Trophoblast cell (in vitro differentiated cells and primary cell): ENCODE measurements at regions not wholly inside any gene's neighbourhood (a gene's known extent, or its start where the extent isn't known, plus 50 kb on each side); places are given as distances from the start of the nearest gene placed in this dataset.
A peak's percentile ranks its signal among the peaks of the same experiment; 100 is the strongest.

Experiments
- DNase-seq, 2 donors: peaks; one replicate each; pipeline ENCODE4 v3.0.0-alpha.2; 2016
- H2AFZ ChIP-seq: 2 replicates; pipeline ENCODE4 v1.6.1; 2013; ENCODE audit warnings: low read length, moderate library complexity, mild to moderate bottlenecking; ENCODE audit not compliant: insufficient read depth, poor library complexity
- H2AK5ac ChIP-seq: 2 replicates; pipeline ENCODE4 v1.6.1; 2013; ENCODE audit warnings: mild to moderate bottlenecking, low read length
- H2BK120ac ChIP-seq: 2 replicates; pipeline ENCODE4 v1.6.1; 2013; ENCODE audit warnings: low read length, mild to moderate bottlenecking, moderate library complexity; ENCODE audit not compliant: insufficient read depth, poor library complexity
- H2BK12ac ChIP-seq: 2 replicates; pipeline ENCODE4 v1.6.1; 2013; ENCODE audit warnings: mild to moderate bottlenecking, low read length, moderate library complexity
- H2BK5ac ChIP-seq: 2 replicates; pipeline ENCODE4 v1.6.1; 2013; ENCODE audit warnings: low read length, low read depth, moderate library complexity, mild to moderate bottlenecking; ENCODE audit not compliant: poor library complexity
- H3K14ac ChIP-seq: 2 replicates; pipeline ENCODE4 v1.6.1; 2013; ENCODE audit warnings: mild to moderate bottlenecking, low read length
- H3K18ac ChIP-seq: 2 replicates; pipeline ENCODE4 v1.6.1; 2013; ENCODE audit warnings: mild to moderate bottlenecking, low read length
- H3K23ac ChIP-seq: 2 replicates; pipeline ENCODE4 v1.6.1; 2013; ENCODE audit warnings: low read length
- H3K27ac ChIP-seq: 2 replicates; pipeline ENCODE4 v1.5.1; 2013; ENCODE audit warnings: low read depth, mild to moderate bottlenecking, inconsistent platforms, low read length, moderate library complexity
- H3K27me3 ChIP-seq: 2 replicates; pipeline ENCODE4 v1.6.1; 2013; ENCODE audit warnings: inconsistent platforms, mild to moderate bottlenecking, low read length, moderate library complexity; ENCODE audit not compliant: insufficient read depth
- H3K36me3 ChIP-seq, 2 experiments: 1 replicate in 1 of 2; 2 replicates in 1 of 2; pipeline ENCODE4 v1.6.1; 2013; ENCODE audit warnings: low read length in 2 of 2, mild to moderate bottlenecking in 2 of 2, moderate library complexity in 1 of 2; ENCODE audit not compliant: insufficient read depth in 2 of 2, control insufficient read depth in 1 of 2
- H3K4ac ChIP-seq: 2 replicates; pipeline ENCODE4 v1.6.1; 2013; ENCODE audit warnings: low read depth, mild to moderate bottlenecking, low read length, moderate library complexity
- H3K4me1 ChIP-seq, 2 experiments: 1 replicate in 1 of 2; 2 replicates in 1 of 2; pipeline ENCODE4 v1.6.1; 2013; ENCODE audit warnings: low read length in 2 of 2, mild to moderate bottlenecking in 2 of 2, moderate library complexity in 1 of 2; ENCODE audit not compliant: insufficient read depth in 2 of 2, control insufficient read depth in 1 of 2
- H3K4me2 ChIP-seq: 2 replicates; pipeline ENCODE4 v1.6.1; 2013; ENCODE audit warnings: inconsistent platforms, mild to moderate bottlenecking, low read length, moderate library complexity
- H3K4me3 ChIP-seq: 2 replicates; pipeline ENCODE4 v1.5.1; 2013; ENCODE audit warnings: mild to moderate bottlenecking, low read depth, low read length, inconsistent platforms
- H3K79me1 ChIP-seq: one replicate; pipeline ENCODE4 v1.6.1; 2013; ENCODE audit warnings: low read length
- H3K79me2 ChIP-seq: 2 replicates; pipeline ENCODE4 v1.6.1; 2013; ENCODE audit warnings: low read length, mild to moderate bottlenecking; ENCODE audit not compliant: control insufficient read depth, insufficient read depth, poor library complexity
- H3K9ac ChIP-seq: 2 replicates; pipeline ENCODE4 v1.6.1; 2013; ENCODE audit warnings: mild to moderate bottlenecking, low read length
- H3K9me3 ChIP-seq: 2 replicates; pipeline ENCODE4 v1.6.1; 2013; ENCODE audit warnings: low read depth, mild to moderate bottlenecking, control low read depth, inconsistent platforms, low read length; ENCODE audit not compliant: insufficient read depth
- H4K12ac ChIP-seq: 2 replicates; pipeline ENCODE4 v1.6.1; 2013; ENCODE audit warnings: low read depth, mild to moderate bottlenecking, low read length, moderate library complexity
- H4K8ac ChIP-seq: 2 replicates; pipeline ENCODE4 v1.6.1; 2013; ENCODE audit warnings: low read depth, mild to moderate bottlenecking, low read length, moderate library complexity
- H4K91ac ChIP-seq: one replicate; pipeline ENCODE4 v1.6.1; 2013; ENCODE audit warnings: low read depth, mild to moderate bottlenecking, low read length, moderate library complexity
- WGBS: extraction: QIAGEN DNeasy Blood & Tissue Kit; methylation state at CpG from one replicate; pipeline ENCODE4 v1.1.7; 2013; ENCODE audit warnings: missing lambda C conversion rate; ENCODE audit not compliant: insufficient read length, insufficient coverage; ENCODE audit errors: extremely low coverage; 5-methylcytosine and 5-hydroxymethylcytosine counted together

GRCh38 chr12:123094349-123095077 is 56.4 kb downstream of the PITPNM2 start:
- peak overlapping the region; percentile 73 for H4K91ac ChIP-seq
- no CpG with 5 or more reads among the region's 18 CpGs for WGBS
- H3K27ac ChIP-seq, result no peak overlapping the region
- H2AFZ ChIP-seq, result no peak overlapping the region
- peak; percentile 44 to 71 for DNase-seq
- no peak overlapping the region for H2BK5ac ChIP-seq
- H4K8ac ChIP-seq, result peak overlapping the region; percentile 32
- no peak overlapping the region for H3K9ac ChIP-seq
- no peak overlapping the region for H4K12ac ChIP-seq
- H3K27me3 ChIP-seq, result no peaks in the 10 kb centered on the region
- peaks cover 19 to 21% of the 10 kb centered on the region in 2 experiments for H3K4me1 ChIP-seq
- H3K9me3 ChIP-seq, result no peaks in the 10 kb centered on the region
- no peak overlapping the region for H3K4me3 ChIP-seq
- no peaks in the 10 kb centered on the region for H3K36me3 ChIP-seq
- H3K4ac ChIP-seq, result no peak overlapping the region
- H2BK120ac ChIP-seq, result peak overlapping the region; percentile 14
- H3K79me1 ChIP-seq, result peaks cover 8% of the 10 kb centered on the region
- no peak overlapping the region for H3K23ac ChIP-seq
- peak overlapping the region; percentile 57 for H2AK5ac ChIP-seq
- peak overlapping the region; percentile 28 for H3K14ac ChIP-seq
- peak overlapping the region; percentile 64 for H2BK12ac ChIP-seq
- peak overlapping the region; percentile 60 for H3K18ac ChIP-seq
- H3K4me2 ChIP-seq, result no peak overlapping the region
- no peaks in the 10 kb centered on the region for H3K79me2 ChIP-seq

GRCh38 chr12:123092866-123093265 is 58.0 kb downstream of the PITPNM2 start:
- no peak overlapping the region for H3K4me2 ChIP-seq
- H3K9me3 ChIP-seq, result no peaks in the 10 kb centered on the region
- no peak overlapping the region for H3K27ac ChIP-seq
- H2BK5ac ChIP-seq, result no peak overlapping the region
- no CpG with 5 or more reads among the region's 4 CpGs for WGBS
- no peak overlapping the region for H3K9ac ChIP-seq
- H3K14ac ChIP-seq, result no peak overlapping the region
- no peak overlapping the region for H4K8ac ChIP-seq
- H3K4ac ChIP-seq, result no peak overlapping the region
- H3K27me3 ChIP-seq, result no peaks in the 10 kb centered on the region
- H2AFZ ChIP-seq, result no peak overlapping the region
- no peaks in the 10 kb centered on the region for H3K79me2 ChIP-seq
- H3K36me3 ChIP-seq, result no peaks in the 10 kb centered on the region
- H3K4me1 ChIP-seq, result peaks cover 19 to 21% of the 10 kb centered on the region in 2 experiments
- H4K91ac ChIP-seq, result no peak overlapping the region
- H3K4me3 ChIP-seq, result no peak overlapping the region
- no peak overlapping the region for H2BK120ac ChIP-seq
- H3K18ac ChIP-seq, result no peak overlapping the region
- H3K23ac ChIP-seq, result no peak overlapping the region
- H2AK5ac ChIP-seq, result no peak overlapping the region
- peaks cover 8% of the 10 kb centered on the region for H3K79me1 ChIP-seq
- H2BK12ac ChIP-seq, result no peak overlapping the region
- DNase-seq, result peak in 1 of 2 donors; percentile 2
- no peak overlapping the region for H4K12ac ChIP-seq

GRCh38 chr12:123091230-123092150 is 59.4 kb downstream of the PITPNM2 start:
- H4K8ac ChIP-seq, result no peak overlapping the region
- no peaks in the 10 kb centered on the region for H3K27me3 ChIP-seq
- no peak overlapping the region for H3K23ac ChIP-seq
- no peaks in the 10 kb centered on the region for H3K9me3 ChIP-seq
- H4K91ac ChIP-seq, result peak overlapping the region; percentile 39
- H3K4me3 ChIP-seq, result no peak overlapping the region
- H3K79me1 ChIP-seq, result peaks cover 8% of the 10 kb centered on the region
- H3K79me2 ChIP-seq, result no peaks in the 10 kb centered on the region
- H3K4ac ChIP-seq, result no peak overlapping the region
- H3K9ac ChIP-seq, result no peak overlapping the region
- no peak overlapping the region for H2BK120ac ChIP-seq
- H3K4me2 ChIP-seq, result no peak overlapping the region
- no peak overlapping the region for H3K14ac ChIP-seq
- no peak overlapping the region for H3K18ac ChIP-seq
- no peaks in the 10 kb centered on the region for H3K36me3 ChIP-seq
- H3K4me1 ChIP-seq, result peaks cover 19 to 21% of the 10 kb centered on the region in 2 experiments
- H2AK5ac ChIP-seq, result no peak overlapping the region
- no peak overlapping the region for H4K12ac ChIP-seq
- no CpG with 5 or more reads among the region's 8 CpGs for WGBS
- H2BK5ac ChIP-seq, result no peak overlapping the region
- no peak for DNase-seq
- H3K27ac ChIP-seq, result no peak overlapping the region
- H2AFZ ChIP-seq, result no peak overlapping the region
- H2BK12ac ChIP-seq, result no peak overlapping the region

GRCh38 chr12:123089631-123090353 is 61.1 kb downstream of the PITPNM2 start:
- Histone ChIP-seq H4K12ac (no peak overlapping the region), H3K27me3 (no peaks in the 10 kb centered on the region), H2BK12ac (no peak overlapping the region), H3K14ac (no peak overlapping the region), H2AK5ac (no peak overlapping the region), H3K4me2 (no peak overlapping the region), H3K18ac (no peak overlapping the region), H3K36me3 (no peaks in the 10 kb centered on the region), H2AFZ (no peak overlapping the region), H3K9me3 (peaks cover 2% of the 10 kb centered on the region), H2BK5ac (no peak overlapping the region), H3K79me2 (no peaks in the 10 kb centered on the region), H4K8ac (no peak overlapping the region), H3K79me1 (peaks cover 8% of the 10 kb centered on the region), H3K23ac (no peak overlapping the region), H4K91ac (no peak overlapping the region), H3K27ac (no peak overlapping the region), H3K9ac (no peak overlapping the region), H3K4me3 (no peak overlapping the region), H3K4ac (no peak overlapping the region), H2BK120ac (no peak overlapping the region), H3K4me1 (peaks cover 11 to 12% of the 10 kb centered on the region in 2 experiments)
- peak; percentile 33 to 48 for DNase-seq
- WGBS, result no CpG with 5 or more reads among the region's 2 CpGs
